ENCODE measurements at regions not wholly inside any gene's neighbourhood (a gene's known extent, or its start where the extent isn't known, plus 50 kb on each side); places are given as distances from the start of the nearest gene placed in this dataset.

- TF ChIP-seq POLR2A (IDR thresholded peaks at IDR 0.05; ENCODE audit: low read depth, low read length) (no peak), POLR2AphosphoS5 (IDR thresholded peaks at IDR 0.05; ENCODE audit: low read depth, low read length) (no peak), TAF1 (IDR thresholded peaks at IDR 0.05; ENCODE audit: borderline replicate concordance, low read depth, low read length) (no peak)
Measured at GRCh38 chr15:100824211-100824610, 55.4 kb upstream of the ALDH1A3 start.
